ENCODE measurements at regions not wholly inside any gene's neighbourhood (a gene's known extent, or its start where the extent isn't known, plus 50 kb on each side); places are given as distances from the start of the nearest gene placed in this dataset.

DNA sequence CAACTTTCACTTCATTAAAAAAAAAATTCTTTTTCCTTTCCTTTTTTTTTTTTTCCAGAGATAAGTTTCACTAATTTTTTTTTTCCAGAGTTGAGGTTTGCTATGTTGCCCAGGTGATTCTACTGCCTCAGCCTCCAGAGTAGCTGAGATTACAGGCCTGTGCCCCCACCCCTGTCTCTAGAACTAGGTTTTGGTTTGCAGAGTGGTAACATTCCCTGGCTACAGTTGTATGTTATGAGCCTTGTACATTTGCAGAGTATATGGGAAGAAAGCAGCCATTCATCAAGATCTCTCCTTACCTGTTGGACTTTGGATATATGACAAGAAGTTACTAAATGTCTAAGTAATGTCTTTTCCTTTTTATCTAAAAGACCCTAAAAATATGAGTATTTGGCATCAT lies 298.4 kb downstream of the MYCN start:
- no peak for TF ChIP-seq POLR2A (IDR thresholded peaks at IDR 0.05)
- TF ChIP-seq, protein P1, sequence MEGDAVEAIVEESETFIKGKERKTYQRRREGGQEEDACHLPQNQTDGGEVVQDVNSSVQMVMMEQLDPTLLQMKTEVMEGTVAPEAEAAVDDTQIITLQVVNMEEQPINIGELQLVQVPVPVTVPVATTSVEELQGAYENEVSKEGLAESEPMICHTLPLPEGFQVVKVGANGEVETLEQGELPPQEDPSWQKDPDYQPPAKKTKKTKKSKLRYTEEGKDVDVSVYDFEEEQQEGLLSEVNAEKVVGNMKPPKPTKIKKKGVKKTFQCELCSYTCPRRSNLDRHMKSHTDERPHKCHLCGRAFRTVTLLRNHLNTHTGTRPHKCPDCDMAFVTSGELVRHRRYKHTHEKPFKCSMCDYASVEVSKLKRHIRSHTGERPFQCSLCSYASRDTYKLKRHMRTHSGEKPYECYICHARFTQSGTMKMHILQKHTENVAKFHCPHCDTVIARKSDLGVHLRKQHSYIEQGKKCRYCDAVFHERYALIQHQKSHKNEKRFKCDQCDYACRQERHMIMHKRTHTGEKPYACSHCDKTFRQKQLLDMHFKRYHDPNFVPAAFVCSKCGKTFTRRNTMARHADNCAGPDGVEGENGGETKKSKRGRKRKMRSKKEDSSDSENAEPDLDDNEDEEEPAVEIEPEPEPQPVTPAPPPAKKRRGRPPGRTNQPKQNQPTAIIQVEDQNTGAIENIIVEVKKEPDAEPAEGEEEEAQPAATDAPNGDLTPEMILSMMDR (IDR thresholded peaks at IDR 0.05): no peak
